Fibroblast of the conjunctiva (primary cell): ENCODE measurements at regions not wholly inside any gene's neighbourhood (a gene's known extent, or its start where the extent isn't known, plus 50 kb on each side); places are given as distances from the start of the nearest gene placed in this dataset.

ENCODE experiments used
- DNase-seq: peaks from one replicate; pipeline ENCODE4 v3.0.0-alpha.2; 2010; ENCODE audit warnings: low read depth

GRCh38 chr2:217270485-217271121 lies 410.7 kb upstream of the TNP1 start:
- DNase-seq, result no peak

DNA sequence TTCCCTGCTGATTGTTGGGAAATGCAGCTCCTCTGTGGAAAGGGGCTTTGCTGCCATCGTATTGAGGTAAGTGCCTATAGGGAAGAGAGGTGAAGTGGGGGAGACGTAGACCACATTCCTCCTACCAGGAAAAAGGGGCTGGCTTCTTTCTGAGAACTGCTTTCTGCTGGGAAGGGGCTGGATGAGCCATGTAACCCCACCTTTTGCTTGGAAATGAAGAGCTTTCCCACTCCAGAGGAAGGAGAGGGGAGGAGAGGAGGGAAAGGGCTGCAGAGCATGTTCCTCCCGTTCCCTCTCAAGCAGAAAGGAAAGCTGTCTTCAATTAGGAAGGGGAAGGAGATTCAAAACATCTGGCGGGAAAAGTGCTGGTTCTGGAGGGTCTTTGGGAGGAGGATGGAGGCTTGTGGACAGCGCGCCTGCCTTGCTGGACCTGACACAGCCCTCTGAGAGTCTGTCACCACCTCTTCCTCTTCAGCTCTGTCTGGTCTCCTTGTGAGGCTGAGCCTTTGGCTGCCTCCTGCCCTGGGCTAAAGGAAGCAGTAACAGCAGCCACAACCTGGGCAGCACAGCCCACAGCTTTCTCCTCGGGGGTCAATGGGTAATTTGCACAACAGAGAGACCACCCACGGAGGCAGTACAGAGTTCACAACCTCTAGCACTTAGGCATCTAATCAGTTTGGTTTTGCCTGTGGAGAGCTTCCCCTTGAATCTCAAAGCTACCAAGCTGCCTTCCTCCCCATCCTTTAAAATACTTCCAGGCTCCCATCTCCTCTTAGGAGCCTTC lies 410.0 kb upstream of the TNP1 start:
- DNase-seq, result no peak

GRCh38 chr2:217268978-217269377 lies 409.1 kb upstream of the TNP1 start:
- no peak for DNase-seq

- no peak for DNase-seq
Measured at GRCh38 chr2:217267758-217268157, 407.9 kb upstream of the TNP1 start.

DNA sequence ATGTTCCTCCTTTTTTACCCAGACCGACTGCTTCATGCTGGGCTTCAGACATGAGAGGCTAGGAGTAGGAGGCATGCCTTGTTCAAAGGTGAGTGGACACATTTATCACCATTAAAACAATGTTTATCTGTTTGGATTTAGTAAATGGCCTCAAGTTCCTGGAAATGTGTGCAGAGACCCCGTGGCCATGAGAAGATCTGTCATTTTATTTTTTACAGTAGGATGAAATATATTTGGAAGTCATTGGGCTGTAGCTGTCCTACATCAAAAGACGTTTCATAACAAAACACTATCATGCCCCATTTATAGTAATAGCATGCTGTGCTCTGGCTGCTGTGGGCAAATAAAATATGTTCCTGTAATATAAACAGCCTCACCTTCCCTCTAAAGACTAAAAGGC lies 403.9 kb upstream of the TNP1 start:
- no peak for DNase-seq

DNA sequence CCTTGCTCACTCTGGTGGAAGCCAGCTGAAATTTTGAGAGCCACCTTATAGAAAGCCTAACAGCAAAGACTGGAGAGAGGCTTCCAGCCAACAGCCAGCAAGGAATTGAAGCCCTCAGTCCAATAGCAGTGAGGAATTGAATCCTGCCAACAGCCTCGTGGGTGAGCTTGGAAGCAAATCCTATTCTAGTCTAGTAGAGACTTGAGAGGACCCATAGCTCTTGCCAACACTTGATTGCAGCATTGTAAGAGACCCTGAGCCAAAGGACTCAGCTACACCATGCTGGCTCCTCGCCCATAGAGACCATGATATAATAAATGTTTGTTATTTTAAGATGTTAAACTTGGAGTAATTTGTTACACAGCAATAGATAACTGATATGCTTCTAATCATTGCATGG lies 403.0 kb upstream of the TNP1 start:
- DNase-seq, result no peak

- no peak for DNase-seq
Measured at GRCh38 chr2:217261452-217261851, 401.6 kb upstream of the TNP1 start.

DNA sequence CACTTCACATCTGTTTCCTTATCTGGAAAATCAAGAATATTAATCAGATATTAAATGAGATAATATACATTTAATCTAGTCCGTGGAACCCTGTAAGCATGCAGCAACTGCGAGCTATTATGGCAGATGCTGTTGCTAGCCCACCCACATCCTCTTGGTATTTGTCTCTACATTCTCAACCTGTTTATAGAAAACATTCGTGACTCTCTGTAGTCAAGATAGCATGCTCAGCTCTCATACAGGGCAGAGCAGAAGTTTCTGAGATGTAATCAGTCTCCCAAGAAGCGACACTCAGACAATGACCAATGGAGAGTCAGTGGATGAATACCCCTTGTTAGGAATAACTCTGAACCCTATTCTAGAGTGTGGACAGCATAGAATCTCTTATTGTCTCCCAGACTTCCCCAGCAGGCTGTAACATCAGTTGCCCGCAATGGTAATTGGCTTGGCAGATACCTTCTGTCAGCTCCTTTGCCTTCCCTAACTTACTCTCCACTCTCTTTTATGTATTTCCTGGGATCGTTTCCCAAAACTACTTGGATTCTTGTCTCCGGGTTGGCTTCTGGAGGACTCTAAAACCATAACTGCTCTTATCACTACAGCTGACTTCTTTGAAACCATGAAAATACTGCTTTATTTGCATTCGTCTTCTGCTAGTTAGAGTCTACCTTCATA lies 400.7 kb upstream of the TNP1 start:
- DNase-seq, result no peak

GRCh38 chr2:217258170-217258569 lies 398.3 kb upstream of the TNP1 start:
- DNase-seq, result no peak

- no peak for DNase-seq
Measured at GRCh38 chr2:217256251-217256650, 396.4 kb upstream of the TNP1 start.

- no peak for DNase-seq
Measured at GRCh38 chr2:217254111-217254510, 394.2 kb upstream of the TNP1 start.

GRCh38 chr2:217252181-217252580 lies 392.3 kb upstream of the TNP1 start:
- no peak for DNase-seq

- no peak for DNase-seq
Measured at GRCh38 chr2:217250013-217250524, 390.2 kb upstream of the TNP1 start.

GRCh38 chr2:217249121-217250012 lies 389.5 kb upstream of the TNP1 start:
- no peak for DNase-seq

- DNase-seq, result peak; percentile 55
Measured at GRCh38 chr2:217248312-217248935, 388.6 kb upstream of the TNP1 start.

GRCh38 chr2:217247476-217247875 lies 387.6 kb upstream of the TNP1 start:
- DNase-seq, result no peak

DNA sequence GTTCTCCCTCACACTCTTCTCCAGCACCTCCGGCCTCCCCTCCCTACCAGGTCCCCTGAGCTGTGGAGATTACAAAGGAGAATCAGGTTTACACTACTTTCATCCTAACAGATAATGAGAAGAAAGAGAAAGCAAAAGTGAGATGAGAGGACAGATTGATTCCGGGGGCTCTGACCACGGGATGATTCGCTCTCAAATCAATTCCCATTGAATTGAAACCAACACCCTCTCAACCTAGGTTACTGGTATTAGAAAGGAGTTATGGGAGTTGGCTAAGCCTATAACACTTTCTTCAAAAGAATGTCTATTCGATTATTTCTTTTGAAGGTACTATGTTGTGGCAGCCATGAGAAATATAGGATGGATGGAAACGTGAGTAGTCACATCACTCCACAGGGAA lies 386.2 kb upstream of the TNP1 start:
- no peak for DNase-seq

GRCh38 chr2:217244815-217245214 lies 385.0 kb upstream of the TNP1 start:
- DNase-seq, result no peak

DNA sequence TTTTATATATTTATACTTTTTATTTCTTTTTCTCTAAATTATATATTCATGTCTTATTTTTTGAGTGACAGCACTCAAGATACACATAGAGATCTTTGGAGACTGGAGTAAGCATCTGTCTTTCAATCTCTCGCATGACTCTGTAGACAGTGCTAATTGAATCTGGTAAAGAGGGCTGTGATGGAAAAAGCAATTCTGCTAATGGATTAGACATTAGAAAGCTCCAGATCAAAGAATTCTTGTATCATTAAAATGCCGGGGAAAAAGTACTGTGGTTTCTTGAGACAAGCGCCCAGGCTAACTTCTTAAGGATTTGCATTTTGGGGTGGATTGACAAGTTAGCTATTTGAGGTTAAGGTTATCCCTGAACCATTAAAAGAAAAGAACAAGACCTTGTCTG lies 383.1 kb upstream of the TNP1 start:
- DNase-seq, result no peak

DNA sequence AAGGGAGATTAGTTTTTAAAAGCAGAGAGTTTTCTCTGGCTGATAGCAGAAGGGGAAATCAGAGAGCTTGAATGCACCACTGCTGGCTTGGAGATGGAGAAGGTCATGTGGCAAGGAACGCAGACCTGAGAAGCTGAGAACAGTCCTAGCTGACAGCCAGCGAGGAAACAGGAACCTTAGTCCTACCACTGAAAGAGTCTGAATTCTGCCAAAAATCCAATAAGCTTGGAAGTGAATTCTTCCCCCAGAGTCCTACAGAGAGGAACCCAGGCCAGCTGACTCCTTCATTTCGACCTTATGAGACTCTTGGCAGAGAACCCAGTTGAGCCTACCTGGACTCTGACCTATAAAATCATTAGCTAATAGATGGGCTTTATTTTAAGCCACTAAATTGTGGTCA lies 371.9 kb upstream of the TNP1 start:
- no peak for DNase-seq

- DNase-seq, result no peak
Measured at GRCh38 chr2:217231212-217231611, 371.3 kb upstream of the TNP1 start.

GRCh38 chr2:217228732-217229131 lies 368.9 kb upstream of the TNP1 start:
- DNase-seq, result no peak
